Lower lobe of right lung (tissue), 2 donors: ENCODE measurements at regions not wholly inside any gene's neighbourhood (a gene's known extent, or its start where the extent isn't known, plus 50 kb on each side); places are given as distances from the start of the nearest gene placed in this dataset.

Source experiments
- ATAC-seq, 2 donors: fragments of 200-7000 bp; cut with Tn5 transposase; one replicate each; pipeline ENCODE4 v1.9.1; 2020 to 2022; ENCODE audit warnings: mild to moderate bottlenecking in 2 of 2, moderate library complexity in 2 of 2
- DNase-seq: peaks from one replicate; pipeline ENCODE4 v3.0.0-alpha.2; 2020
- H3K27ac ChIP-seq: fragments of 200-600 bp; one replicate; pipeline ENCODE4 v1.8.0; 2022
- H3K27me3 ChIP-seq: fragments of 200-600 bp; one replicate; pipeline ENCODE4 v1.8.0; 2022; ENCODE audit warnings: low read depth
- H3K36me3 ChIP-seq: fragments of 200-600 bp; one replicate; pipeline ENCODE4 v1.8.0; 2022; ENCODE audit warnings: mild to moderate bottlenecking
- H3K4me1 ChIP-seq: fragments of 200-600 bp; one replicate; pipeline ENCODE4 v1.8.0; 2022
- H3K4me3 ChIP-seq: fragments of 200-600 bp; one replicate; pipeline ENCODE4 v1.8.0; 2022; ENCODE audit warnings: mild to moderate bottlenecking
- H3K9me3 ChIP-seq: fragments of 200-600 bp; one replicate; pipeline ENCODE4 v1.8.0; 2022
- CTCF ChIP-seq: fragments of 200-600 bp; IDR thresholded peaks from one replicate; pipeline ENCODE4 v1.8.0; 2022; ENCODE audit warnings: antibody characterized with exemption, mild to moderate bottlenecking
- intact Hi-C: fragments of 100-400 bp; cut with DNase I; formaldehyde crosslinking; loops from one replicate; pipeline ENCODE4 v1.11.0; 2022
- donor health status: DM: no; HTN: yes; CAD: no; lungs with severe emphysema.

GRCh38 chr5:74943905-74944304, 77.7 kb upstream of the FAM169A start:
- Histone ChIP-seq H3K4me1 (peaks cover 2% of the 10 kb centered on the region), H3K27me3 (no peaks in the 10 kb centered on the region), H3K4me3 (no peak overlapping the region), H3K36me3 (no peaks in the 10 kb centered on the region), H3K9me3 (no peaks in the 10 kb centered on the region), H3K27ac (no peak overlapping the region)
- intact Hi-C loops = no loop called here
- no peak for TF ChIP-seq CTCF
- DNase-seq (no peak), ATAC-seq (no peak)

- ATAC-seq (no peak), DNase-seq (no peak)
- H3K9me3 ChIP-seq = no peaks in the 10 kb centered on the region
- no peaks in the 10 kb centered on the region for H3K4me1 ChIP-seq
- H3K27me3 ChIP-seq = no peaks in the 10 kb centered on the region
- intact Hi-C loops = no loop called here
- no peak overlapping the region for H3K27ac ChIP-seq
- TF ChIP-seq CTCF = no peak
- H3K36me3 ChIP-seq = no peaks in the 10 kb centered on the region
- no peak overlapping the region for H3K4me3 ChIP-seq
Measured at GRCh38 chr5:74942622-74943286, 76.6 kb upstream of the FAM169A start.

GRCh38 chr5:74940782-74941353, 74.7 kb upstream of the FAM169A start:
- Histone ChIP-seq H3K27ac (no peak overlapping the region), H3K4me3 (no peak overlapping the region), H3K27me3 (no peaks in the 10 kb centered on the region), H3K4me1 (no peaks in the 10 kb centered on the region), H3K9me3 (no peaks in the 10 kb centered on the region), H3K36me3 (no peaks in the 10 kb centered on the region)
- DNase-seq = no peak
- no peak for TF ChIP-seq CTCF
- ATAC-seq = no peak
- intact Hi-C loops = no loop called here

GRCh38 chr5:74938250-74938933, 72.2 kb upstream of the FAM169A start:
- no peak for ATAC-seq
- intact Hi-C loops = no loop called here

GRCh38 chr5:74935752-74936091, 69.5 kb upstream of the FAM169A start:
- ATAC-seq (peak in 1 of 2 donors; percentile 12), DNase-seq (no peak)
- Histone ChIP-seq H3K27ac (no peak overlapping the region), H3K9me3 (no peaks in the 10 kb centered on the region), H3K27me3 (no peaks in the 10 kb centered on the region), H3K4me3 (no peak overlapping the region), H3K4me1 (peaks cover 5% of the 10 kb centered on the region), H3K36me3 (no peaks in the 10 kb centered on the region)
- TF ChIP-seq CTCF = no peak
- intact Hi-C loops = no loop called here

More at GRCh38 chr5:74938250-74938933, 72.2 kb upstream of the FAM169A start:
- Histone ChIP-seq H3K27me3 (no peaks in the 10 kb centered on the region), H3K4me3 (no peak overlapping the region), H3K4me1 (peaks cover 5% of the 10 kb centered on the region), H3K27ac (no peak overlapping the region), H3K36me3 (no peaks in the 10 kb centered on the region), H3K9me3 (no peaks in the 10 kb centered on the region)
- no peak for TF ChIP-seq CTCF
- no peak for DNase-seq
